ENCODE measurements at regions not wholly inside any gene's neighbourhood (a gene's known extent, or its start where the extent isn't known, plus 50 kb on each side); places are given as distances from the start of the nearest gene placed in this dataset.

DNA sequence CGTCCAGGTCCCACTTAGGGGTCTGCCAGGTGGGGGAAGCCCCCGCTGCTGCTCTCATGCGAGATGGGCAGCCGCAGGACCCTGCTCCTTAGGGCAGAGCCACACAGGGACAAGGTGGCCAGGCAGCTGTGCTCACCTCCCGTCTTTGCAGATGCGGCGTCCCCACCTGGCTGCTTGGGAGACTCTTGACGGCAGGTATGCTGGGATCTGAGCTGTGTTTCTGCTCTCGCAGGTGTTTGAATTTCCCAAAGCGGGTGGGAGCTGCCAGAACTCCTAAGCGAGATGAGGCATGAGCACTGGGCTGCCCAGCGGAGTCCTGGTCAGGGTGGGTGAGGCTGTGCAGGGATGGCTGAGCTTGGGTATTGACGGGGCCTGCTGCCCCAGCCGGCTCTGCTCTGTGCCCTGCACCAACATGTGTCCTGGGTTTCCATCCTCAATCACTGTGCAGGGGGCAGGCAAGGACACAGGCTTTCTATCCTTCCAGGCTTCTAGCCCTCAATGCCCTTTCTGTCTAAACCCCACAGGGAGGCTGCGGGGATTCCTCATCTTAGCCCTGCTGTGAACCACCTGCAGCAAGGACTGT lies 151.4 kb downstream of the ICE1 start:
- TF ChIP-seq, protein P1, sequence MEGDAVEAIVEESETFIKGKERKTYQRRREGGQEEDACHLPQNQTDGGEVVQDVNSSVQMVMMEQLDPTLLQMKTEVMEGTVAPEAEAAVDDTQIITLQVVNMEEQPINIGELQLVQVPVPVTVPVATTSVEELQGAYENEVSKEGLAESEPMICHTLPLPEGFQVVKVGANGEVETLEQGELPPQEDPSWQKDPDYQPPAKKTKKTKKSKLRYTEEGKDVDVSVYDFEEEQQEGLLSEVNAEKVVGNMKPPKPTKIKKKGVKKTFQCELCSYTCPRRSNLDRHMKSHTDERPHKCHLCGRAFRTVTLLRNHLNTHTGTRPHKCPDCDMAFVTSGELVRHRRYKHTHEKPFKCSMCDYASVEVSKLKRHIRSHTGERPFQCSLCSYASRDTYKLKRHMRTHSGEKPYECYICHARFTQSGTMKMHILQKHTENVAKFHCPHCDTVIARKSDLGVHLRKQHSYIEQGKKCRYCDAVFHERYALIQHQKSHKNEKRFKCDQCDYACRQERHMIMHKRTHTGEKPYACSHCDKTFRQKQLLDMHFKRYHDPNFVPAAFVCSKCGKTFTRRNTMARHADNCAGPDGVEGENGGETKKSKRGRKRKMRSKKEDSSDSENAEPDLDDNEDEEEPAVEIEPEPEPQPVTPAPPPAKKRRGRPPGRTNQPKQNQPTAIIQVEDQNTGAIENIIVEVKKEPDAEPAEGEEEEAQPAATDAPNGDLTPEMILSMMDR (IDR thresholded peaks at IDR 0.05; ENCODE audit: poor library complexity, severe bottlenecking) = no peak
- TF ChIP-seq REST (IDR thresholded peaks at IDR 0.05; ENCODE audit: borderline replicate concordance) (no peak), RAD21 (conservative IDR thresholded peaks at IDR 0.05) (no peak), EZH2 (IDR thresholded peaks at IDR 0.05; ENCODE audit: borderline replicate concordance, insufficient read depth, low read length, poor library complexity, severe bottlenecking) (no peak)

Data from neural cell (in vitro differentiated cells).